MCF 10A (cell line): ENCODE measurements at regions not wholly inside any gene's neighbourhood (a gene's known extent, or its start where the extent isn't known, plus 50 kb on each side); places are given as distances from the start of the nearest gene placed in this dataset.

ENCODE experiments used
- BruUV-seq: library from RNA; stranded (reverse); fragments of 400-500 nt; replicated peaks from 2 replicates; lab custom pipeline; 2021; lab: Mats Ljungman, UMichigan
- CTCF ChIA-PET: fragments of 300-600 bp; sonication (Branson Sonifier 250); formaldehyde crosslinking; extraction: SDS; loops from one replicate; lab custom pipeline; 2021; ENCODE audit warnings: antibody characterized with exemption, inconsistent platforms; lab: Yijun Ruan, JAX
- POLR2A ChIA-PET: fragments of 300-600, 350-650 bp; sonication (Branson Sonifier 250); formaldehyde crosslinking; extraction: SDS; loops from one replicate; lab custom pipeline; 2020; ENCODE audit warnings: antibody characterized with exemption, inconsistent platforms; lab: Yijun Ruan, JAX
- DNase-seq: peaks from one replicate; pipeline ENCODE4 v3.0.0-alpha.2; 2018; ENCODE audit not compliant: unreplicated experiment
- H3K27ac Mint-ChIP-seq: one replicate; pipeline ENCODE4 v1.8.0; 2022; ENCODE audit warnings: mild to moderate bottlenecking, low read depth, mixed read lengths; ENCODE audit not compliant: unreplicated experiment
- H3K27me3 Mint-ChIP-seq: one replicate; pipeline ENCODE4 v1.8.0; 2022; ENCODE audit warnings: mixed read lengths; ENCODE audit not compliant: insufficient read depth, unreplicated experiment
- H3K36me3 Mint-ChIP-seq: one replicate; pipeline ENCODE4 v1.8.0; 2022; ENCODE audit warnings: mild to moderate bottlenecking, moderate library complexity, mixed read lengths; ENCODE audit not compliant: insufficient read depth, unreplicated experiment
- H3K4me1 Mint-ChIP-seq: one replicate; pipeline ENCODE4 v1.8.0; 2022; ENCODE audit warnings: mixed read lengths; ENCODE audit not compliant: insufficient read depth, unreplicated experiment
- H3K4me3 Mint-ChIP-seq: one replicate; pipeline ENCODE4 v1.8.0; 2022; ENCODE audit warnings: mild to moderate bottlenecking, moderate library complexity, mixed read lengths; ENCODE audit not compliant: unreplicated experiment
- H3K9me3 Mint-ChIP-seq: one replicate; pipeline ENCODE4 v1.8.0; 2022; ENCODE audit warnings: mixed read lengths; ENCODE audit not compliant: unreplicated experiment
- CTCF ChIP-seq: fragments of 200-600 bp; IDR thresholded peaks from one replicate; pipeline ENCODE4 v1.8.0; 2022; ENCODE audit warnings: antibody characterized with exemption, mild to moderate bottlenecking; ENCODE audit not compliant: unreplicated experiment
- intact Hi-C: fragments of 100-400 bp; cut with micrococcal nuclease; formaldehyde crosslinking; loops from 2 replicates; pipeline ENCODE4 v1.14.1; 2022

GRCh38 chr11:70604630-70605467, 206.5 kb downstream of the CTTN start:
- intact Hi-C loops = no loop called here
- TF ChIP-seq CTCF = no peak
- CTCF ChIA-PET = interaction anchor here (0.7 kb wide), 1 partner anchor 156 kb away, joined by 3 read pairs; no protein-coding TSS in a partner anchor
- H3K4me3 Mint-ChIP-seq = no peak overlapping the region
- no peaks in the 10 kb centered on the region for H3K4me1 Mint-ChIP-seq
- H3K9me3 Mint-ChIP-seq = peaks cover 1% of the 10 kb centered on the region
- no peak for DNase-seq
- no peaks in the 10 kb centered on the region for H3K27me3 Mint-ChIP-seq
- no peaks in the 10 kb centered on the region for H3K36me3 Mint-ChIP-seq
- POLR2A ChIA-PET = no interaction called here
- no TSS peak for BruUV-seq
- H3K27ac Mint-ChIP-seq = no peak overlapping the region

- no peak for DNase-seq
- Mint-ChIP-seq H3K36me3 (no peaks in the 10 kb centered on the region), H3K4me1 (no peaks in the 10 kb centered on the region), H3K27me3 (no peaks in the 10 kb centered on the region), H3K9me3 (no peaks in the 10 kb centered on the region), H3K27ac (no peak overlapping the region), H3K4me3 (no peak overlapping the region)
- intact Hi-C loops = no loop called here
- POLR2A ChIA-PET = no interaction called here
- CTCF ChIA-PET = no interaction called here
- BruUV-seq = no TSS peak
- no peak for TF ChIP-seq CTCF
These were observed 207.1 kb downstream of the CTTN start for GRCh38 chr11:70605468-70605815.

- Mint-ChIP-seq H3K9me3 (no peaks in the 10 kb centered on the region), H3K4me1 (no peaks in the 10 kb centered on the region), H3K4me3 (no peak overlapping the region), H3K27ac (no peak overlapping the region), H3K27me3 (no peaks in the 10 kb centered on the region), H3K36me3 (no peaks in the 10 kb centered on the region)
- no TSS peak for BruUV-seq
- no peak for TF ChIP-seq CTCF
- no peak for DNase-seq
- ChIA-PET CTCF (no interaction called here), POLR2A (no interaction called here)
- intact Hi-C loops = no loop called here
These were observed 207.5 kb downstream of the CTTN start for GRCh38 chr11:70605846-70606245.

GRCh38 chr11:70606248-70606950, 208.1 kb downstream of the CTTN start:
- no peak for DNase-seq
- TF ChIP-seq CTCF = no peak
- ChIA-PET CTCF (no interaction called here), POLR2A (interaction anchor here (0.7 kb wide), 1 partner anchor 22 kb away, joined by 3 read pairs; no protein-coding TSS in a partner anchor)
- intact Hi-C loops = no loop called here
- no peaks in the 10 kb centered on the region for H3K9me3 Mint-ChIP-seq
- BruUV-seq = no TSS peak
- no peaks in the 10 kb centered on the region for H3K27me3 Mint-ChIP-seq
- no peaks in the 10 kb centered on the region for H3K36me3 Mint-ChIP-seq
- no peak overlapping the region for H3K4me3 Mint-ChIP-seq
- no peaks in the 10 kb centered on the region for H3K4me1 Mint-ChIP-seq
- no peak overlapping the region for H3K27ac Mint-ChIP-seq
